Prostate gland (tissue), 2 donors: ENCODE measurements at regions not wholly inside any gene's neighbourhood (a gene's known extent, or its start where the extent isn't known, plus 50 kb on each side); places are given as distances from the start of the nearest gene placed in this dataset.
A peak's percentile ranks its signal among the peaks of the same experiment; 100 is the strongest.
"Not testable (repeated sequence)": the region's sequence is repeated elsewhere in the genome, so short reads cannot be mapped to it uniquely, and the experiment has no call there.

Experiments used
- DNase-seq: peaks from one replicate; pipeline ENCODE4 v3.0.0-alpha.2; 2019; ENCODE audit warnings: low spot score
- H3K27ac ChIP-seq, 2 donors: fragments of 200-600 bp; sonication (generic); 2 replicates each; pipeline ENCODE4 v1.5.1; 2017 to 2019
- H3K27me3 ChIP-seq: fragments of 200-600 bp; sonication (generic); replicated peaks from 2 replicates; pipeline ENCODE4 v1.5.1; 2019; ENCODE audit not compliant: insufficient read depth
- H3K36me3 ChIP-seq, 2 donors: fragments of 200-600 bp; sonication (generic); 1 replicate in 1 of 2; 2 replicates in 1 of 2; pipeline versions ENCODE4 v1.5.1 to v1.8.1; 2017 to 2019
- H3K4me1 ChIP-seq: fragments of 200-600 bp; sonication (generic); replicated peaks from 2 replicates; pipeline ENCODE4 v1.5.1; 2019
- H3K4me3 ChIP-seq, 2 donors: fragments of 200-600 bp; sonication (generic); 2 replicates each; pipeline ENCODE4 v1.5.1; 2017 to 2019
- H3K9me3 ChIP-seq: fragments of 200-600 bp; sonication (generic); 2 replicates; pipeline ENCODE4 v1.5.1; 2017
- CTCF ChIP-seq, 4 experiments: fragments of 200-600 bp in 2 of 4; fragments of 450-650 bp in 2 of 4; sonication (generic) in 2 of 4; IDR thresholded peaks; 1 replicate in 3 of 4; 2 replicates in 1 of 4; pipeline ENCODE4 v1.5.1; 2016 to 2019; ENCODE audit warnings: antibody characterized with exemption in 4 of 4, mild to moderate bottlenecking in 2 of 4, moderate library complexity in 2 of 4
- POLR2A ChIP-seq: fragments of 450-650 bp; IDR thresholded peaks from one replicate; pipeline ENCODE4 v1.6.1; 2016; ENCODE audit warnings: antibody characterized with exemption, mild to moderate bottlenecking
- POLR2AphosphoS5 ChIP-seq: sonication (generic); formaldehyde crosslinking; IDR thresholded peaks from one replicate; pipeline ENCODE4 v1.6.1; 2017; ENCODE audit warnings: antibody characterized with exemption
- WGBS: methylation state at CpG from one replicate; pipeline ENCODE4 v1.1.5; 2018; 5-methylcytosine and 5-hydroxymethylcytosine counted together
- intact Hi-C: fragments of 100-400 bp; cut with DNase I; formaldehyde crosslinking; loops from one replicate; pipeline ENCODE4 v1.14.2; 2022

- H3K4me1 ChIP-seq = no peaks in the 10 kb centered on the region
- 83% methylated on average over 8 of the region's 8 CpGs for WGBS
- no peaks in the 10 kb centered on the region for H3K27me3 ChIP-seq
- no peak overlapping the region for H3K27ac ChIP-seq
- H3K4me3 ChIP-seq = no peak overlapping the region
- no peaks in the 10 kb centered on the region for H3K36me3 ChIP-seq
- H3K9me3 ChIP-seq = no peaks in the 10 kb centered on the region
- intact Hi-C loops = no loop called here
- no peak for TF ChIP-seq POLR2A
- no peak for TF ChIP-seq CTCF (IDR thresholded peaks at IDR 0.05)
- TF ChIP-seq POLR2AphosphoS5 = no peak
- no peak for DNase-seq
These were observed 71.2 kb upstream of the CDON start for GRCh38 chr11:126133901-126134300.

GRCh38 chr11:126132319-126132718 lies 69.7 kb upstream of the CDON start:
- Histone ChIP-seq H3K27ac (no peak overlapping the region), H3K9me3 (no peaks in the 10 kb centered on the region), H3K36me3 (no peaks in the 10 kb centered on the region), H3K4me3 (no peak overlapping the region), H3K27me3 (no peaks in the 10 kb centered on the region), H3K4me1 (no peaks in the 10 kb centered on the region)
- no peak for TF ChIP-seq POLR2A
- peak in 2 of 4 experiments; percentile 21 to 22 for TF ChIP-seq CTCF (IDR thresholded peaks at IDR 0.05)
- TF ChIP-seq POLR2AphosphoS5 = no peak
- DNase-seq = peak; percentile 63
- intact Hi-C loops = no loop called here
- 40% methylated on average over 3 of the region's 3 CpGs for WGBS

- H3K4me3 ChIP-seq, H3K9me3 ChIP-seq, DNase-seq, intact Hi-C loops, H3K27me3 ChIP-seq, H3K36me3 ChIP-seq, H3K4me1 ChIP-seq, H3K27ac ChIP-seq: not testable (repeated sequence)
- 89% methylated on average over 11 of the region's 11 CpGs for WGBS
These were observed 68.1 kb upstream of the CDON start for GRCh38 chr11:126130781-126131180.

- H3K4me1 ChIP-seq = no peaks in the 10 kb centered on the region
- intact Hi-C loops = no loop called here
- WGBS = 80% methylated on average over 13 of the region's 13 CpGs
These were observed 67.3 kb upstream of the CDON start for GRCh38 chr11:126129727-126130671.

GRCh38 chr11:126127898-126128297 lies 65.2 kb upstream of the CDON start:
- no peaks in the 10 kb centered on the region for H3K27me3 ChIP-seq
- no peaks in the 10 kb centered on the region for H3K4me1 ChIP-seq
- no peak for DNase-seq
- no peak overlapping the region for H3K27ac ChIP-seq
- intact Hi-C loops = no loop called here
- no peaks in the 10 kb centered on the region for H3K9me3 ChIP-seq
- WGBS = 12% methylated on average over 6 of the region's 6 CpGs
- H3K4me3 ChIP-seq = no peak overlapping the region
- TF ChIP-seq CTCF (IDR thresholded peaks at IDR 0.05) (no peak), POLR2A (no peak), POLR2AphosphoS5 (no peak)
- H3K36me3 ChIP-seq = no peaks in the 10 kb centered on the region

More at GRCh38 chr11:126129727-126130671, 67.3 kb upstream of the CDON start:
- Histone ChIP-seq H3K9me3 (no peaks in the 10 kb centered on the region), H3K27ac (no peak overlapping the region), H3K27me3 (no peaks in the 10 kb centered on the region), H3K4me3 (no peak overlapping the region), H3K36me3 (no peaks in the 10 kb centered on the region)
- TF ChIP-seq CTCF (IDR thresholded peaks at IDR 0.05) (no peak), POLR2AphosphoS5 (no peak), POLR2A (no peak)
- no peak for DNase-seq
